Psoas muscle (tissue), 7 donors: ENCODE measurements at regions not wholly inside any gene's neighbourhood (a gene's known extent, or its start where the extent isn't known, plus 50 kb on each side); places are given as distances from the start of the nearest gene placed in this dataset.

ENCODE experiments used
- ATAC-seq, 4 donors: fragments of 200-7000 bp; cut with Tn5 transposase; one replicate each; pipeline ENCODE4 v1.9.1; 2020; ENCODE audit warnings: moderate library complexity in 3 of 4, mild to moderate bottlenecking in 2 of 4
- DNase-seq, 2 donors: peaks; one replicate each; pipeline ENCODE4 v3.0.0-alpha.2; 2020
- H3K27ac ChIP-seq: fragments of 200-600 bp; one replicate; pipeline ENCODE4 v1.8.0; 2022
- H3K27me3 ChIP-seq, 3 donors: fragments of 200-600 bp in 1 of 3; one replicate each; pipeline versions ENCODE4 v1.6.1 to v1.8.0; 2013 to 2022; ENCODE audit warnings: low read length in 2 of 3, mild to moderate bottlenecking in 2 of 3, moderate library complexity in 1 of 3; ENCODE audit not compliant: insufficient read depth in 3 of 3
- H3K36me3 ChIP-seq, 2 donors: fragments of 200-600 bp in 1 of 2; one replicate each; pipeline versions ENCODE4 v1.6.1 to v1.8.0; 2013 to 2022; ENCODE audit warnings: low read depth in 1 of 2, mild to moderate bottlenecking in 1 of 2, moderate library complexity in 1 of 2; ENCODE audit not compliant: insufficient read depth in 1 of 2
- H3K4me1 ChIP-seq: fragments of 200-600 bp; one replicate; pipeline ENCODE4 v1.8.0; 2022
- H3K4me3 ChIP-seq: fragments of 200-600 bp; one replicate; pipeline ENCODE4 v1.8.0; 2022; ENCODE audit warnings: mild to moderate bottlenecking
- H3K9me3 ChIP-seq: fragments of 200-600 bp; one replicate; pipeline ENCODE4 v1.8.0; 2022
- WGBS, 3 donors: extraction: QIAGEN DNeasy Blood & Tissue Kit; methylation state at CpG; one replicate each; pipeline versions ENCODE4 v1.1.6 to v1.1.7; 2013; 5-methylcytosine and 5-hydroxymethylcytosine counted together
- intact Hi-C, 2 donors: fragments of 100-400 bp; cut with DNase I; formaldehyde crosslinking; loops; one replicate each; pipeline versions ENCODE4 v1.11.0 to v1.14.2; 2022
- TF ChIP-seq, protein P1 (sequence below): fragments of 200-600 bp; IDR thresholded peaks from one replicate; pipeline ENCODE4 v1.8.0; 2022; ENCODE audit warnings: antibody characterized with exemption
- donor health status: healthy with polysubstance abuse.
- donor health status: DM: no; HTN: no; CAD: no; lungs with moderate emphysema.
- donor health status: Bipolar disorder and iron deficiency.
- donor health status: healthy.
- donor health status: DM: yes; HTN: yes; CAD: no.
- donor health status: DM: no; HTN: no; CAD: no.
- donor health status: DM: yes; HTN: yes; CAD: no.

DNA sequence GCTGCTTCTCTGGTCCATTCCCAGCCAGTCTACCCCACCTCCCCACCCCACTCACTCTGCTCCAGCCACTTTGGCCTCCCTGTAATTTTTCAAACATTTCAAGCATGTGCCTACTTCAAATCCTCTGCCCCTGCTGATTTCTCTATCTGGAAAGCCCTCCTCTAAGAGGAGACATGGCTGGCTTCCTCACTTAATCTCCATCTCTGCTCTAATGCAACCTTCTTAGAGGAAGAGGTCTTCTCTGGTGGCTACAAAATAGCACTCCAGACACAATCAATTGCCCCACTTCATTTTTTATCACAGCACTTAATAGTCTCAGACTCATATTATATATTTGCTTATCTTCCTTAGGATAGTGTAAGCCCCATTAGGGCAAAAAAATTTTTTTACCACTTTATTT, 161.1 kb upstream of the SLC39A10 start:
- no peaks in the 10 kb centered on the region for H3K36me3 ChIP-seq
- no peaks in the 10 kb centered on the region for H3K27me3 ChIP-seq
- DNase-seq (no peak), ATAC-seq (no peak)
- no peaks in the 10 kb centered on the region for H3K9me3 ChIP-seq
- H3K4me1 ChIP-seq: no peaks in the 10 kb centered on the region
- H3K27ac ChIP-seq: no peak overlapping the region
- H3K4me3 ChIP-seq: no peak overlapping the region
- TF ChIP-seq, protein P1, sequence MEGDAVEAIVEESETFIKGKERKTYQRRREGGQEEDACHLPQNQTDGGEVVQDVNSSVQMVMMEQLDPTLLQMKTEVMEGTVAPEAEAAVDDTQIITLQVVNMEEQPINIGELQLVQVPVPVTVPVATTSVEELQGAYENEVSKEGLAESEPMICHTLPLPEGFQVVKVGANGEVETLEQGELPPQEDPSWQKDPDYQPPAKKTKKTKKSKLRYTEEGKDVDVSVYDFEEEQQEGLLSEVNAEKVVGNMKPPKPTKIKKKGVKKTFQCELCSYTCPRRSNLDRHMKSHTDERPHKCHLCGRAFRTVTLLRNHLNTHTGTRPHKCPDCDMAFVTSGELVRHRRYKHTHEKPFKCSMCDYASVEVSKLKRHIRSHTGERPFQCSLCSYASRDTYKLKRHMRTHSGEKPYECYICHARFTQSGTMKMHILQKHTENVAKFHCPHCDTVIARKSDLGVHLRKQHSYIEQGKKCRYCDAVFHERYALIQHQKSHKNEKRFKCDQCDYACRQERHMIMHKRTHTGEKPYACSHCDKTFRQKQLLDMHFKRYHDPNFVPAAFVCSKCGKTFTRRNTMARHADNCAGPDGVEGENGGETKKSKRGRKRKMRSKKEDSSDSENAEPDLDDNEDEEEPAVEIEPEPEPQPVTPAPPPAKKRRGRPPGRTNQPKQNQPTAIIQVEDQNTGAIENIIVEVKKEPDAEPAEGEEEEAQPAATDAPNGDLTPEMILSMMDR: no peak
- intact Hi-C loops: loop anchor here in 1 of 2 donors (10.0 kb wide), 1 partner anchor 169 kb away; no protein-coding TSS in a partner anchor

DNA sequence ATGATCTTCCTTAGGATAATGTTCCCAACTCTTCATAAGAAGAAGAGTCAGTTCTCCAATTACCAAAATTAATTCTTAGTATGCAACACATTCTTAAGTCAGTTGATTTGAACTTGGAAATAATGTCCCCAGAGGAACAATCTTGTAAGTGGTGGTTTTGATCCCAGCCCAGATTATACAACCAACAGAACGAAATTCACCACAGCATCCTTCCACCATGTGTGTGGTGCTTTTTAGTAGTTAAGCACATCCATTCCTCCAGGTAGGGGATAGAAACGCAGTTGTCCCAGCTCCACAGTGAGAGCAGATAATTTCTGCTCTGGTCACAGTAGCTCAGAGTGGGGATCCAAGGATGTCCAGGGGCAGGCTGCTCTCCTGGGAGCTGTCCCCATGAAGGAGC, 161.7 kb upstream of the SLC39A10 start:
- 79 to 84% (median 83%) methylated on average over 2 of the region's 2 CpGs for WGBS, 3 donors
- Histone ChIP-seq H3K9me3 (no peaks in the 10 kb centered on the region), H3K4me3 (no peak overlapping the region), H3K36me3 (no peaks in the 10 kb centered on the region), H3K4me1 (no peaks in the 10 kb centered on the region), H3K27me3 (no peaks in the 10 kb centered on the region), H3K27ac (no peak overlapping the region)
- TF ChIP-seq, protein P1: no peak
- ATAC-seq (no peak), DNase-seq (no peak)
- intact Hi-C loops: loop anchor here in 1 of 2 donors (10.0 kb wide), 1 partner anchor 169 kb away; no protein-coding TSS in a partner anchor

DNA sequence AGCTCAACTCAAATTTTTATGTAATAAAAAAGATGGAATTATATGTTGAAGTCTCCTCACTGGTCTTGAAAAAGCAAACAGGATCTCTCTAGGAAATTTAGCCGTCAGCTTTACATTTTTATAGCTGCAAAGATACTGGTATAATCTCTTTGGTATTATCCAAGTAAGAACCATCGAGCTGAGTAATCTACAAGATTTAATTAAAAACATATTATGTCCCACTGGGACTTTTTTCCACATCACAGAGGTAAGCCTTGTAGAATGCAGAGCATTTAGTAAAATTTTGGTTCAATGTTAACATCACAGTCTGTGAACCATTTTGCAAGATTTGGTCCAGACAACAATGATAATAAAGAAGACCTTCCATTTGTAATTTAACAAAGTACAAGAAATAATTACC, 162.6 kb upstream of the SLC39A10 start:
- TF ChIP-seq, protein P1: no peak
- Histone ChIP-seq H3K36me3 (no peaks in the 10 kb centered on the region), H3K9me3 (no peaks in the 10 kb centered on the region), H3K27me3 (no peaks in the 10 kb centered on the region), H3K27ac (no peak overlapping the region), H3K4me3 (no peak overlapping the region), H3K4me1 (no peaks in the 10 kb centered on the region)
- ATAC-seq: no peak
- no peak for DNase-seq
- intact Hi-C loops: loop anchor here in 1 of 2 donors (10.0 kb wide), 1 partner anchor 170 kb away; no protein-coding TSS in a partner anchor
- WGBS, 3 donors: 72 to 73% (median 73%) methylated on average over 2 of the region's 2 CpGs

DNA sequence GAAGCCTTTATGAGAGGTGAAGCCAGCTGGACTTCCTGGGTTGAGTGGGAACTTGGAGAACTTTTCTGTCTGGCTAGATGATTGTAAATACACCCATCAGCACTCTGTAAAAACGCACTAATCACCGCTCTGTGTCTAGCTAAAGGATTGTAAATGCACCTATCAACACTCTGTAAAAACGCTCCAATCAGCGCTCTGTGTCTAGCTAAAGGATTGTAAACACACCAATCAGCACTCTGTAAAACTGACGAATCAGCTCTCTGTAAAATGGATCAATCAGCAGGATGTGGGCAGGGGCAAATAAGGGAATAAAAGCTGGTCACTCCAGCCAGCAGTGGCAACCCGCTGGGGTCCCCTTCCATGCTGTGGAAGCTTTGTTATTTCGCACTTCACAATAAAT, 163.6 kb upstream of the SLC39A10 start:
- Histone ChIP-seq H3K4me3 (no peak overlapping the region), H3K36me3 (no peaks in the 10 kb centered on the region), H3K27me3 (no peaks in the 10 kb centered on the region), H3K9me3 (no peaks in the 10 kb centered on the region), H3K4me1 (no peaks in the 10 kb centered on the region), H3K27ac (no peak overlapping the region)
- WGBS, 3 donors: 91 to 92% (median 92%) methylated on average over 7 of the region's 7 CpGs
- ATAC-seq (no peak), DNase-seq (no peak)
- intact Hi-C loops: loop anchor here in 1 of 2 donors (10.0 kb wide), 1 partner anchor 171 kb away; no protein-coding TSS in a partner anchor
- TF ChIP-seq, protein P1: no peak

DNA sequence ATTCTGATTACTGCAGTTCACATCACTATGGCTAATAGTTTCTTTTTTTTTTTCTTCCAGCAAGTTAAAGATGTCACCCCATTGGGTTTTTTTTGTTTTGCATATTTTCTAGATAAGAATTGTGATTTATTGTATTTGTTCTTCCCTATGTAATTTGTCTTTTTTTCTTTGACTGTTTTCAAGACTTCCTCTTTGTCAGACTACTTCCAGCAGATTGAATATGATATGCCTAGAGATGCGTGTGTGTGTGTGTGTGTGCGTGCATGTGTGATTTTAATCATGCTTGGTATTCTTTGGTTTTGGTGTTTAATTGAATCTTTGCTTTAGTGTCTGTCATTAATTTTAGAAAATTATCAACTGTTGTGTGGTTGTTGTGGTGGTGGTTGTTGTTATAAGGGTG, 166.7 kb upstream of the SLC39A10 start:
- DNase-seq (no peak), ATAC-seq (no peak)
- H3K9me3 ChIP-seq: no peaks in the 10 kb centered on the region
- 74 to 98% (median 93%) methylated on average over 2 of the region's 2 CpGs for WGBS, 3 donors
- no peaks in the 10 kb centered on the region for H3K27me3 ChIP-seq
- no peak overlapping the region for H3K27ac ChIP-seq
- H3K36me3 ChIP-seq: no peaks in the 10 kb centered on the region
- no peaks in the 10 kb centered on the region for H3K4me1 ChIP-seq
- H3K4me3 ChIP-seq: no peak overlapping the region
- TF ChIP-seq, protein P1: no peak
- intact Hi-C loops: loop anchor here in 1 of 2 donors (10.0 kb wide), 1 partner anchor 174 kb away; no protein-coding TSS in a partner anchor
